Kidney (tissue), 13 donors: ENCODE measurements at regions not wholly inside any gene's neighbourhood (a gene's known extent, or its start where the extent isn't known, plus 50 kb on each side); places are given as distances from the start of the nearest gene placed in this dataset.

Experiments
- DNase-seq, 5 donors: peaks; one replicate each; pipeline ENCODE4 v3.0.0-alpha.2; 2013 to 2020
- FAIRE-seq: peaks from 2 replicates; lab custom pipeline; 2012; peaks lifted over from hg19 to GRCh38; lab: Jason Lieb, UNC
- H3K27ac ChIP-seq, 2 donors: one replicate each; pipeline ENCODE4 v1.7.0; 2013; ENCODE audit warnings: low read depth in 2 of 2, low read length in 2 of 2, inconsistent platforms in 1 of 2
- H3K27me3 ChIP-seq: one replicate; pipeline ENCODE4 v1.7.1; 2013; ENCODE audit warnings: low read length, inconsistent platforms; ENCODE audit not compliant: control insufficient read depth, insufficient read depth
- H3K36me3 ChIP-seq, 3 donors: one replicate each; pipeline versions ENCODE4 v1.7.0 to v1.7.1; 2013; ENCODE audit warnings: low read length in 3 of 3, control low read depth in 1 of 3, inconsistent platforms in 1 of 3; ENCODE audit not compliant: insufficient read depth in 3 of 3, control insufficient read depth in 2 of 3
- H3K4me1 ChIP-seq, 3 donors: one replicate each; pipeline versions ENCODE4 v1.7.0 to v1.7.1; 2013; ENCODE audit warnings: low read length in 3 of 3, inconsistent platforms in 1 of 3, low read depth in 1 of 3; ENCODE audit not compliant: control insufficient read depth in 2 of 3, insufficient read depth in 2 of 3
- H3K4me3 ChIP-seq, 3 donors: one replicate each; pipeline versions ENCODE4 v1.7.0 to v1.8.1; 2013; ENCODE audit warnings: low read length in 3 of 3, control low read depth in 1 of 3, inconsistent platforms in 1 of 3
- H3K9ac ChIP-seq, 3 donors: one replicate each; pipeline versions ENCODE4 v1.7.0 to v1.7.1; 2013; ENCODE audit warnings: low read length in 3 of 3, control low read depth in 1 of 3, inconsistent platforms in 1 of 3
- H3K9me3 ChIP-seq, 3 donors: one replicate each; pipeline versions ENCODE4 v1.7.0 to v1.7.1; 2013; ENCODE audit warnings: low read length in 3 of 3, control low read depth in 1 of 3, inconsistent platforms in 1 of 3; ENCODE audit not compliant: control insufficient read depth in 2 of 3, insufficient read depth in 1 of 3
- intact Hi-C: fragments of 100-400 bp; cut with DNase I; formaldehyde crosslinking; loops from one replicate; pipeline ENCODE4 v1.11.1; 2022
- TF ChIP-seq, protein P1 (sequence below): IDR thresholded peaks from 3 replicates; pipeline ENCODE4 v1.5.1; 2012; ENCODE audit warnings: mild to moderate bottlenecking, moderate library complexity, borderline replicate concordance; ENCODE audit not compliant: insufficient read depth; ENCODE audit errors: extremely low read depth
- donor health status: control.
- donor health status: control.
- donor health status: control.
- donor health status: control.
- donor health status: control.
- donor health status: DM: yes; HTN: yes; CAD: no.
- donor health status: Normal renal cell carcinoma (clear cell type).

DNA sequence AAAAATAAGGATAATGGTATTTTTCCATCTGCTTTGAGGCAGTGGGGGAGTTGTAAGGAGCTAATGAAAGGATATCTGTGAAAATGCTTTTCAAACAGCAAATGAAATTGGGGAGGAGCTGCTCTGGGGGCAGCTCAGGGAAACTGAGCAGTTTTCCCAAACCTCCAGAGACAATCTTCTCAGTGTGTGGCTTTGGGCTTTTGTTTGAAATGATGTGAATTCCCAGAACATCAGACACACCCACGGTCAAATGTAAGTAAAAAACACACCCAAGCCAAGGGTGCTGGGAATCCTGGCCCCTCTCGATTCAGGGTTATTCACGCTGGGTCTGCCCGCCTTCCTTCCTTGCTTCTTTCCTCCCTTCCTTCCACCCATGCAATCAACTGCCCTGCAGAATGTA, 512.6 kb downstream of the BNC2 start:
- Histone ChIP-seq H3K27ac (no peak overlapping the region), H3K36me3 (no peaks in the 10 kb centered on the region), H3K9me3 (no peaks in the 10 kb centered on the region), H3K27me3 (no peaks in the 10 kb centered on the region), H3K9ac (no peak overlapping the region), H3K4me3 (no peak overlapping the region), H3K4me1 (no peaks in the 10 kb centered on the region)
- DNase-seq (no peak), FAIRE-seq (no peak)
- intact Hi-C loops: no loop called here
- TF ChIP-seq, protein P1, sequence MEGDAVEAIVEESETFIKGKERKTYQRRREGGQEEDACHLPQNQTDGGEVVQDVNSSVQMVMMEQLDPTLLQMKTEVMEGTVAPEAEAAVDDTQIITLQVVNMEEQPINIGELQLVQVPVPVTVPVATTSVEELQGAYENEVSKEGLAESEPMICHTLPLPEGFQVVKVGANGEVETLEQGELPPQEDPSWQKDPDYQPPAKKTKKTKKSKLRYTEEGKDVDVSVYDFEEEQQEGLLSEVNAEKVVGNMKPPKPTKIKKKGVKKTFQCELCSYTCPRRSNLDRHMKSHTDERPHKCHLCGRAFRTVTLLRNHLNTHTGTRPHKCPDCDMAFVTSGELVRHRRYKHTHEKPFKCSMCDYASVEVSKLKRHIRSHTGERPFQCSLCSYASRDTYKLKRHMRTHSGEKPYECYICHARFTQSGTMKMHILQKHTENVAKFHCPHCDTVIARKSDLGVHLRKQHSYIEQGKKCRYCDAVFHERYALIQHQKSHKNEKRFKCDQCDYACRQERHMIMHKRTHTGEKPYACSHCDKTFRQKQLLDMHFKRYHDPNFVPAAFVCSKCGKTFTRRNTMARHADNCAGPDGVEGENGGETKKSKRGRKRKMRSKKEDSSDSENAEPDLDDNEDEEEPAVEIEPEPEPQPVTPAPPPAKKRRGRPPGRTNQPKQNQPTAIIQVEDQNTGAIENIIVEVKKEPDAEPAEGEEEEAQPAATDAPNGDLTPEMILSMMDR: no peak

DNA sequence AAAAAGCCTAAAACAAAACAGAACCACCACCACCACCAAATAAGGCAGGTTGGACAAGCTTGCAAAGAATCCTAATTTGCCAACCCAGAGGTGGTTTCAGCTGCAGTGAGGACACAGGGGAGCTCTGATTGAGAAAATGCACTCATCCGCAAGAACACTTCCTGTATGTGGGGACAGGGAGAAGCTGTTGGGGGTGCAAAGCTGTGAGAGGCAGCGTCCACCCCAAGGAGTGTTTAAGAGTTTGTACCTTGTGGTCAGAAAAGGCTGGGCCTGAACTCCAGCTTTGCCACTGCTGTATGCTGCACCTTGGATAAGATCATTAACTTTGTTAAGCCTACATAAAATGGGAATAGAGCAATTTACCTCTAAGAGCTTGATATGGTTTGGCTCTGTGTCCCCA, 511.7 kb downstream of the BNC2 start:
- DNase-seq (no peak), FAIRE-seq (no peak)
- TF ChIP-seq, protein P1: no peak
- Histone ChIP-seq H3K36me3 (no peaks in the 10 kb centered on the region), H3K27me3 (no peaks in the 10 kb centered on the region), H3K9me3 (no peaks in the 10 kb centered on the region), H3K4me3 (no peak overlapping the region), H3K9ac (no peak overlapping the region), H3K27ac (no peak overlapping the region), H3K4me1 (no peaks in the 10 kb centered on the region)
- intact Hi-C loops: no loop called here
